ENCODE measurements at regions not wholly inside any gene's neighbourhood (a gene's known extent, or its start where the extent isn't known, plus 50 kb on each side); places are given as distances from the start of the nearest gene placed in this dataset.

GRCh38 chr3:144662729-144663128 lies 691.1 kb downstream of the DIPK2A start:
- Mint-ChIP-seq H3K27me3 (no peaks in the 10 kb centered on the region), H3K9me3 (peaks cover 11 to 22% of the 10 kb centered on the region in 2 donors), H3K4me1 (ENCODE audit: low read depth in 2 of 2) (no peaks in the 10 kb centered on the region), H3K36me3 (ENCODE audit: insufficient read depth) (no peaks in the 10 kb centered on the region), H3K4me3 (no peak overlapping the region), H3K27ac (no peak overlapping the region)
- DNase-seq (no peak), ATAC-seq (replicated peaks) (no peak)

- H3K4me1 Mint-ChIP-seq (ENCODE audit: low read depth in 2 of 2): no peaks in the 10 kb centered on the region
- ATAC-seq (replicated peaks): no peak
- no peak for DNase-seq
- H3K27me3 Mint-ChIP-seq: no peaks in the 10 kb centered on the region
- H3K4me3 Mint-ChIP-seq: no peak overlapping the region
- H3K36me3 Mint-ChIP-seq (ENCODE audit: insufficient read depth): no peaks in the 10 kb centered on the region
- peaks cover 11 to 22% of the 10 kb centered on the region in 2 donors for H3K9me3 Mint-ChIP-seq
- no peak overlapping the region for H3K27ac Mint-ChIP-seq
These were observed 692.1 kb downstream of the DIPK2A start for GRCh38 chr3:144663456-144664436.

GRCh38 chr3:144665567-144666053 lies 694.0 kb downstream of the DIPK2A start:
- Mint-ChIP-seq H3K9me3 (peaks cover 4 to 16% of the 10 kb centered on the region in 2 donors), H3K27ac (no peak overlapping the region), H3K36me3 (ENCODE audit: insufficient read depth) (no peaks in the 10 kb centered on the region), H3K27me3 (no peaks in the 10 kb centered on the region), H3K4me3 (no peak overlapping the region), H3K4me1 (ENCODE audit: low read depth in 2 of 2) (no peaks in the 10 kb centered on the region)
- ATAC-seq (replicated peaks) (no peak), DNase-seq (no peak)

GRCh38 chr3:144670571-144670970 lies 698.9 kb downstream of the DIPK2A start:
- H3K27me3 Mint-ChIP-seq: no peaks in the 10 kb centered on the region
- H3K9me3 Mint-ChIP-seq: peaks cover 4 to 14% of the 10 kb centered on the region in 2 donors
- no peak overlapping the region for H3K27ac Mint-ChIP-seq
- no peaks in the 10 kb centered on the region for H3K36me3 Mint-ChIP-seq (ENCODE audit: insufficient read depth)
- no peaks in the 10 kb centered on the region for H3K4me1 Mint-ChIP-seq (ENCODE audit: low read depth in 2 of 2)
- H3K4me3 Mint-ChIP-seq: no peak overlapping the region
- no peak for ATAC-seq (replicated peaks)
- DNase-seq: no peak

- Mint-ChIP-seq H3K36me3 (ENCODE audit: insufficient read depth) (no peaks in the 10 kb centered on the region), H3K4me3 (no peak overlapping the region), H3K27me3 (no peaks in the 10 kb centered on the region), H3K4me1 (ENCODE audit: low read depth in 2 of 2) (no peaks in the 10 kb centered on the region), H3K27ac (no peak overlapping the region), H3K9me3 (peaks cover 0 to 6% of the 10 kb centered on the region in 2 donors)
- no peak for ATAC-seq (replicated peaks)
- no peak for DNase-seq
These were observed 705.5 kb downstream of the DIPK2A start for GRCh38 chr3:144677103-144677502.

- Mint-ChIP-seq H3K4me1 (ENCODE audit: low read depth in 2 of 2) (no peaks in the 10 kb centered on the region), H3K36me3 (ENCODE audit: insufficient read depth) (no peaks in the 10 kb centered on the region), H3K4me3 (no peak overlapping the region), H3K27me3 (no peaks in the 10 kb centered on the region), H3K27ac (no peak overlapping the region), H3K9me3 (no peaks in the 10 kb centered on the region)
- DNase-seq: no peak
- ATAC-seq (replicated peaks): no peak
These were observed 711.4 kb downstream of the DIPK2A start for GRCh38 chr3:144683065-144683464.

- no peak overlapping the region for H3K27ac Mint-ChIP-seq
These were observed 716.2 kb downstream of the DIPK2A start for GRCh38 chr3:144687862-144688261.

GRCh38 chr3:144692488-144692887 lies 720.9 kb downstream of the DIPK2A start:
- H3K27ac Mint-ChIP-seq: no peak overlapping the region
- DNase-seq: no peak
- no peak overlapping the region for H3K4me3 Mint-ChIP-seq
- no peaks in the 10 kb centered on the region for H3K9me3 Mint-ChIP-seq
- no peaks in the 10 kb centered on the region for H3K36me3 Mint-ChIP-seq (ENCODE audit: insufficient read depth)
- H3K27me3 Mint-ChIP-seq: no peaks in the 10 kb centered on the region
- H3K4me1 Mint-ChIP-seq (ENCODE audit: low read depth in 2 of 2): no peaks in the 10 kb centered on the region
- ATAC-seq (replicated peaks): no peak

More at GRCh38 chr3:144687862-144688261, 716.2 kb downstream of the DIPK2A start:
- no peaks in the 10 kb centered on the region for H3K36me3 Mint-ChIP-seq (ENCODE audit: insufficient read depth)
- DNase-seq: no peak
- no peaks in the 10 kb centered on the region for H3K4me1 Mint-ChIP-seq (ENCODE audit: low read depth in 2 of 2)
- ATAC-seq (replicated peaks): no peak
- no peaks in the 10 kb centered on the region for H3K27me3 Mint-ChIP-seq
- no peak overlapping the region for H3K4me3 Mint-ChIP-seq
- no peaks in the 10 kb centered on the region for H3K9me3 Mint-ChIP-seq

- ATAC-seq (replicated peaks) (no peak), DNase-seq (no peak)
- Mint-ChIP-seq H3K36me3 (ENCODE audit: insufficient read depth) (no peaks in the 10 kb centered on the region), H3K4me1 (ENCODE audit: low read depth in 2 of 2) (no peaks in the 10 kb centered on the region), H3K4me3 (no peak overlapping the region), H3K9me3 (no peaks in the 10 kb centered on the region), H3K27ac (no peak overlapping the region), H3K27me3 (no peaks in the 10 kb centered on the region)
These were observed 736.8 kb downstream of the DIPK2A start for GRCh38 chr3:144708437-144708836.

GRCh38 chr3:144737281-144737680 lies 765.7 kb downstream of the DIPK2A start:
- no peaks in the 10 kb centered on the region for H3K4me1 Mint-ChIP-seq (ENCODE audit: low read depth in 2 of 2)
- no peak for ATAC-seq (replicated peaks)
- no peak overlapping the region for H3K27ac Mint-ChIP-seq
- no peak overlapping the region for H3K4me3 Mint-ChIP-seq
- no peaks in the 10 kb centered on the region for H3K27me3 Mint-ChIP-seq
- H3K36me3 Mint-ChIP-seq (ENCODE audit: insufficient read depth): no peaks in the 10 kb centered on the region
- no peak for DNase-seq
- H3K9me3 Mint-ChIP-seq: no peaks in the 10 kb centered on the region

GRCh38 chr3:144743225-144743668 lies 771.6 kb downstream of the DIPK2A start:
- Mint-ChIP-seq H3K27ac (no peak overlapping the region), H3K4me1 (ENCODE audit: low read depth in 2 of 2) (no peaks in the 10 kb centered on the region), H3K4me3 (no peak overlapping the region), H3K36me3 (ENCODE audit: insufficient read depth) (no peaks in the 10 kb centered on the region), H3K27me3 (no peaks in the 10 kb centered on the region), H3K9me3 (no peaks in the 10 kb centered on the region)
- ATAC-seq (replicated peaks) (no peak), DNase-seq (no peak)

- no peaks in the 10 kb centered on the region for H3K9me3 Mint-ChIP-seq
- DNase-seq: no peak
- no peaks in the 10 kb centered on the region for H3K27me3 Mint-ChIP-seq
- no peaks in the 10 kb centered on the region for H3K36me3 Mint-ChIP-seq (ENCODE audit: insufficient read depth)
- H3K27ac Mint-ChIP-seq: no peak overlapping the region
- ATAC-seq (replicated peaks): no peak
- H3K4me3 Mint-ChIP-seq: no peak overlapping the region
- H3K4me1 Mint-ChIP-seq (ENCODE audit: low read depth in 2 of 2): no peaks in the 10 kb centered on the region
These were observed 772.9 kb downstream of the DIPK2A start for GRCh38 chr3:144744473-144744872.

- Mint-ChIP-seq H3K9me3 (no peaks in the 10 kb centered on the region), H3K27me3 (no peaks in the 10 kb centered on the region), H3K4me3 (no peak overlapping the region), H3K27ac (no peak overlapping the region), H3K36me3 (ENCODE audit: insufficient read depth) (no peaks in the 10 kb centered on the region), H3K4me1 (ENCODE audit: low read depth in 2 of 2) (no peaks in the 10 kb centered on the region)
- ATAC-seq (replicated peaks): no peak
- DNase-seq: no peak
These were observed 775.0 kb downstream of the DIPK2A start for GRCh38 chr3:144746631-144747030.
